NCI-H510A treated with DMSO at 0.1 percent for 48 hours (cell line): ENCODE measurements at regions not wholly inside any gene's neighbourhood (a gene's known extent, or its start where the extent isn't known, plus 50 kb on each side); places are given as distances from the start of the nearest gene placed in this dataset.
A peak's percentile ranks its signal among the peaks of the same experiment; 100 is the strongest.

Experiments used
- DNase-seq: peaks from one replicate; lab custom pipeline; 2025; lab: John Stamatoyannopoulos, UW

- no peak for DNase-seq
Observed at GRCh38 chr13:84446972-84447639, 564.8 kb upstream of the SLITRK1 start.

DNA sequence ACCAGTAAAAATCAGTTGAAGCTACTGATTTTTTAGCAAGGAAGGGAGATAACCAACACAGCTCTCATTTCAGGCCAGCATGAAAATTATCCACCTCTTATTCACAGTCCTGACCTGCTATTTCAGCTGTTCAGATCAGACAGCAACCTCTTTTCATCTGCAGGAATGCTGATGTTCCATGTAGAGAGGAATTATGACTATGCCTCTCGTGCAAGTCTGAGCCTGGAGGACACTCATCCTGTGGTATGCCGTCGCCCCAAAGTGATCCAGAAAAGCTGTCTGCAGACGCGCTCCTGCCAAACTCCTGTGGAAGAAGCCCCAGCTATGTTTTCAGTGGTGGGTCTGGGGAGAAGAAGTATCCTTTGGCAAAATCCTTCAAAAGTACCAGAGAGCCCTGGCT, 563.5 kb upstream of the SLITRK1 start:
- DNase-seq: no peak

DNA sequence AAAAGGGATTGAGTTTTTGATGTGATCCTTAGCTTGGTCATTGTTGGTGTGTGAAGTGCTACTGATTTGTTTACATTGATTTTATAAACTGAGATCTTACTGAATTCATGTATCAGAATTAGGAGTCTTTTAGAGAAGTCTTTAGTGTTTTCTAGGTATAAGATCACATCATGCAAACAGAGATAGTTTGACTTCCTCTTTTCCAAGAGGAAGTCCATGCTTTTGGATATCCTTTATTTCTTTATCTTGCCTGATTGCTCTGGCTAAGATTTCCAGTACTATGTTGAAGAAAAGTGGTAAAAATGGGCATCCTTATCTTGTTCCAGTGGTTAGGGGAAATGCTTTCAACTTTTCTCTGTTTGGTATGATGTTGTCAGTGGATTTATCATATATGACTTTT, 561.2 kb upstream of the SLITRK1 start:
- no peak for DNase-seq

DNA sequence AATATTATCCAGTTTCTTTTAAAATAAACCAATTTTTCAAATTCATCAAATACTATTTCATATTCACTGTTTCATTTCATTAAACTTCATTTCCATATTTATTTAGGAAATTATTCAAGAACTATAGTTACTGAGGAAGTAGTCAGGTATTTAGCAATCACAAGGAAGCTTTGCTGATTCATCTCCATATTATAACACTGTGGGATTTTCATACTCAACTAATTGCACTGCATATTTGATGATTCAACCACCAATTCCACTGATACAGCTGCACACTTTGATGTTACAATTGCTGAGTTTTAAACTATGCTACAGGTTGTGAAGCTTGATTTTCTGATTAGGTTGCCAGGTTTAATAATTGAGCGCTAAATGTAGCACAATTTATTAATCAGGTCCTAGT, 556.8 kb upstream of the SLITRK1 start:
- no peak for DNase-seq

DNA sequence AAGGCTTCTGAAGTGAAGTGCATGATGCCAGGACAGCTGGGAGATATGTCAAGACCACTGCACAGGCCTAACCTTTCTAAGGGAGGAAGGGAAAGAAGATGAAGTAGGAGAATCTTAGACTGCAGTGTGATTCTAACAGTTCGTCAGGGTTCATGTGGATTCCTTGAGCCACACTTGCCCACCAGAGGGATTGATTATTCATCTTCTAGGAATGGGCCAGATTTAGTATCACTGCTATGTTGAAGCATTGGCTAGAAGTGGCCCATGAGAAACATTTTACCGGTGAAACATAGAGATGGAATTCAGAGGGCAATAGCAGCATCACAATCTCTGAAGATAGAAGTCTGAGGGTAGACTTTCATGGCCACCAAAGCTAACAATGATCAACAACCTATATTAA, 550.8 kb upstream of the SLITRK1 start:
- no peak for DNase-seq

DNA sequence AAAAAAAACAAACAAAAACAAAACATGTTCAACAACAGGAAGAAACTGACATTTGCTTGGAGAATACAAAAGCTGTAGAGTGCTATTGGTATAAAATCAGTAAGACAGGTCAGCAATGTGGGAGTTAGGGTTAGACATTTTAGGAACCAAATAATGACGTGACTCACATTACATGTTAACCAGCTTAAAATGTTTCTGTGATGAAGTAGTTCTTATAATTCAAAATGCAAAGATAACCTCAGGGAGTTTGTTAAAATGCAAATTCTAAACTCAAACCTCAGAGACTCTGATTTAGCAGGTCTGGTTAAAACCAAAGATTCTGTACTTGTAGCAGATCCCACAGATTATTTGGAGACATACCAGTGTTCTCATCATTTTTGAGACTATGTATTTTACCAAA, 549.4 kb upstream of the SLITRK1 start:
- no peak for DNase-seq

DNA sequence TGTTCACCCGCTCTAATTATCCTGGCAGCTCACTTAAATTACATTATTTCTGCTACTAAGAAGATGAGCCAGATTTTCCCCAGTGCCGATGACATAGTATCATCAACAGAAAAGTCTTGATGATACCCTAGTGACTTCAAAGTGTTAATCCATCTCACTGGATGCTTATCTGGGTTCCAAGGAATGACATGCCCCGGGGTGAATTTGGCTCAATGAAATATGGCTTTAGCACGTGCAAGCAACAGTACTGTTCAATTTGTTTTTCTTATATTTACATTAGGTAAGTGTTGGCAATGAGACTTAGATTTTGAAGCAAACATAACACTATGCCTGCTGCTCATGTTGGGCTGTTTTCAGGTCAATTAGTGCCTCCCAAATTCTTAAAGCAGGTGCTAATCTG, 548.2 kb upstream of the SLITRK1 start:
- peak; percentile 1 for DNase-seq

GRCh38 chr13:84430015-84430414, 547.7 kb upstream of the SLITRK1 start:
- DNase-seq: no peak

GRCh38 chr13:84418041-84418440, 535.8 kb upstream of the SLITRK1 start:
- DNase-seq: no peak

- no peak for DNase-seq
Observed at GRCh38 chr13:84417416-84417815, 535.1 kb upstream of the SLITRK1 start.

DNA sequence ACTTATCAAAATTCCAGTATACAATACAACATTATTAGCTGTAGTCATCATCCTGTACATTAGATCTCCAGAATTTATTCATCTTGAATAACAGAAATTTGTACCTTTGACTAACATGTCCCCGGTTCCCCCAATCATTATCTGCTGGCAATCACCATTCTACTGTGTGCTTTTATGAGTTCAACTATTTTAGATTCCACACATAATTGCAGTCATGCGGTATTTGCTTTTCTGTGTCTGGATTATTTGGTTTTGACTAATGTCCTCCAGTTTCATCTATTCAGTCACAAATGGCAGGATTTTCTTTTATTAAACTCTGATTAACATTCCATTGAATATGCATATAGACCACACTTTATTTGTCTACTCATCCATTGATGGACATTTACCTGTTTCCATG, 530.7 kb upstream of the SLITRK1 start:
- DNase-seq: no peak

- DNase-seq: no peak
Observed at GRCh38 chr13:84405286-84405685, 523.0 kb upstream of the SLITRK1 start.

DNA sequence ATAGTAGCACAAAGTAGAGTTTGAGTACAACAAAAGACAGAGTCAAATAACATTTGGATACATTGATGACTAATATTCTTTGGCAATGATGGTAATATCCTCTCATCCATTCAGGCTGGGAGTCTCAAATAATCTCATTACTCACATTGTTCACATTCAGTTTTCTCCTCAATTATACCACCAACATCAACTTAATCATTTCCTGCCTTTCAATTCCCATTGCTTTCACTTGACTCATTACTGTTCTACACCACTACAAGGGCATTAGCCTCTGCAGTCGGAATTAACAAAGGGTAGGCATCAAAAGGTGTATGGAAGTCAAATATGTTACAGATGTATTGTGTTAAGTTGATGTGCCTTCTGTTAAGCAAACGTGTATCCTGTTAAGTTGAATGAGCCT, 518.4 kb upstream of the SLITRK1 start:
- no peak for DNase-seq

DNA sequence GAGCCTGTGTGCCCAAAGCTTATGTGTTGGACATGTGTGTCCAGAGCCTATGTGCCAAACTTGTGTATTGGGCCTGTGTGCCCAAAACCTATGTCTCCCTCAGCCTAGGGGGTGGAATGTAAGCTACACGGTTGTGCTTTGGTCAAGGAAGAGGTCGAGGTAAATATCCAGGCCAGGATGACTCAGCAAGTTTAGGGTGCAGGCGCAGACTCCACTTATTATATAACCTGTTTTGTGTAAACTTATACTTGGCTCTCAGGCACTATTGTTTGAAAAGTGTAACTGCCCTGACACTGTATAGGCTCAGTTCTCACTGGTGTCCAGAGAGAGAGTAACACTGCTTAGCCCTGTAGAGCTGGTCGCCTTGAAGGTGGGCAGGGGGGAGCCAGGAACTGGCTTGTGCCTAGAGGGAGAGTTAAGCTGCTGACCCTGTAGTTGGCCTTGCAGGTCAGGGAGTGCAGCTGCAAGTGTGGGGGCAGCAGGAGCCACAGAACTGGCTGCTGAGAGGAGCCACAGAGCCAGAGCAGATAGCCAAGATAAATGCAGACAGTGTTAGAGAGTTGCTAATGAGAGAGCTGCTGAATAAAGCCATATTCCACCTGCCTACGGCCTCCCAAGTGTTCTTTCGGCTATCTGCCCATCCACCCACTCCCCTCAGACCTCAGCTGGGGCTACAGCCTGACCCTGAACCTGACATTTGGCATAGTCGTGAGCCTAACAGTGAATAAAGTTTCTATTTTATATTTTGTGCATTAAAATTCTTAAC, 517.2 kb upstream of the SLITRK1 start:
- no peak for DNase-seq

DNA sequence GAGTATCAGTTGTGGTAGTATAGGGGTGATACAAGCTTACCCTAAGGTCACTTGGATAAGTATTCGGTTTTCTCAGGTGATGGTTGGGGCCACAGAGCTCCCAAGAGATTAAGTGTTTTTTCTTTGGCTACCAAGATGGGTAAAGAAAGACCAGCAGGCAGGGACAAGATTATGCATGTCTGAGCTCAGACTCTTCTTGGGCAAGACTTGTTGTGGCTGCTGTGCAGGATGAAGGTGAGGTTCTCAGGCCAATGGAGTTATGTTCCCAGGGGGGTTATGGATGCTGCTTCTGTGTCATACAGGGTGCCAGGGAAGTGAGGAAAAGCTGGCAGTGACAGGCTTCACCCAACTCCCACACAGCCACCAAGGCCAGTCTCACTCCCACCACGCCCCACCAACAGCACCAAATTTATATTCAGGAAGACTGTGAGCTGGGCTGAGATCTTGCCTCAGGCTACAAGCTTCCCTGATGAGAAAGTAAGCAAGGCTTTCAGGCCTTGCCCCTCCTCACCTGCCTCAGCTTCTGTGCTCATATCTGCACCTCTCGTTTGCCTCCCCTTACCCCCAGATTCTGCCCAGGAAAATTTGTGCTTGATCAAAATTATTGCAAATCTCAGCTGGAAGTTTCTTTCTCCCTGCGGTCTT, 511.8 kb upstream of the SLITRK1 start:
- no peak for DNase-seq

DNA sequence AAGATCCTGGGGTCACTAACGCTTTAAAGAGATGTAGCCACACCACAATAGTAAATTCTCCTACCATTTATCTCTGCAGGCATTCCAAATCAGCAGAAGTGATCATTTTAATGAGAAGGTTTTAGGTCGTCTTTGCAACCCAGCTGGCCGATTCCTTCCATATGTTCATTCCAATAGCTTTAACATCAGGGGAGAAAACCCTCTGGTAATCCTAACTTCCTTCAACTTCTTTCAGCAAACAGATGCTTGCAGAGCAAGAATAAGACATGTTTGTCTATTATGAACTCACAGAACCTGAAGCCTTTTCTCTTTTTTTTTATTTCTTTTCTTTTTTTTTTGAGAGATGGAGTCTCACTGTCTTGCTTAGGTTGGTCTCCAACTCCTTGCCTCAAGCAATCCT, 498.6 kb upstream of the SLITRK1 start:
- no peak for DNase-seq

DNA sequence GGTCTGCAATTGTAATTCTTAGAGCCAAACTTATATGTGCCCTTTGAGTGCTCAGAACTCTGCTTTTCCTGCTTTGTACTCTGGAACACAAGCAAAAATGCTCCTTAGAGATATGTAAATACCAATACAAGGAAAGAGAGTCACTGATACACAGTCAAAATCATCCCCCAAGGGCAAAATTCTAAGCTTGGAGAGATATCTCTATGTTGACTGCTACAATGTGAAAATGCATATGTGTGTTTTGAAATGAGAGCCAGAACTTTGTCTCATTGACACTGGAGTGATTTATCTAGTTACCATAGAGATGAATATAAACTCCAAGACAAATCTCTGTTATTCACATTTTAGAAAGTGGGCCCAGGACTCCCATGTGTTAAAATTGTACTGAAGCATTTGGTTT, 494.8 kb upstream of the SLITRK1 start:
- no peak for DNase-seq

DNA sequence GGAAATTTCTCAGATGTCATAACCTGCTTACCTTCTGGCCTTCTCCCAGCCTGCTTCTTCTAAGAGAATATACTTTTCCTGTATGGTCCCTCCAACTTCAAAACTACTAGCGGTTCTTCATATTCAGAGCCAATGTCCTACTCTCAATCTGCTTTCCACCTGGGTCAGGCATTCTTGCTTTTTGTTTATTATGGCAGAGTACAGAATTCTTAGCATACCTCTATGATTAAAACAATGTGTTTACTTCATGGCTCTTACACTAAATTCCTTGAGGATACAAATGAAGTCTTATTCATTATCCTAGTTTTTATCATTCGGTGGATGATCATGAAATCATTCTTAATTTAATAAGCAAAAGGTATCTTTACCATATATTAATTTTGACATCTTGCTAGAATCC, 484.2 kb upstream of the SLITRK1 start:
- no peak for DNase-seq

- no peak for DNase-seq
Observed at GRCh38 chr13:84362777-84363176, 480.5 kb upstream of the SLITRK1 start.

GRCh38 chr13:84360822-84361221, 478.5 kb upstream of the SLITRK1 start:
- no peak for DNase-seq

DNA sequence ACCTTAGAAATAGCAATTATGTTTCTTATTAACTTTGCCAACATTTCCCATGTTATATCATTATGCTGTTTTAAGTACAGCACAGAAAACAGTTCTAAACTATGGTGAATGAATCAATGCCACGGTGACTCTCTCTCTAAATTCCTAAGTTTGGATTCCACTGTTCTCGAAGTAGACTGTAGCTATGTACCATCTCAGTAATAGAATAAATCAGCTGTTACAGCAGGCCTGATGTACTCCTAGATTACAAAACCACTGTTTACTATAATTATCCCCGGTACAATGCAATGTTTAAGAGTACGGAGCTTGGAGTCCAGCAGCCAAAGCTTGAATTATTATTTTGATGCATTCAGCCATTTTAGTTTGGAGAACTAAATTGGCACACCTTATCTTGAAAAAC, 476.3 kb upstream of the SLITRK1 start:
- DNase-seq: no peak

DNA sequence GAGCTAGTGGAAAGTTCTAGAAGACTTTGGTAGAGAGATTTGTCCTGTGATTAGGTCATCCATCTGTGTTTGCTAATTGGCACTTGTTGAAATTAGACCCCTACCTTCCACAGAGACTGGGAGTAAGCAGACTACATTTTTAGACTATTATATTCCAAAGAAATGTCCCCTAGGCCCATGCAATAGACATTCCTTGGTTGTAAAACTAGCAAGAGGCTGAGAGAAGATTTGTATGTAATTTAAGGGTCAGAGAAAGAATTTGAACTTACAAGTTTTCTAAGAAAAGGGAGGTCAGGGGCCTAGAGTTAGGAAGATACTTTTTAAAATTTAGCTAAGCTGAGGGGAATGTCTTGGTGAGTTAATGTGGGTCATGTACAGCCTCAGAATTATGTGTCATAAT, 470.7 kb upstream of the SLITRK1 start:
- DNase-seq: no peak

GRCh38 chr13:84339456-84339855, 457.2 kb upstream of the SLITRK1 start:
- DNase-seq: no peak
